IMR-90 (cell line): ENCODE measurements at regions not wholly inside any gene's neighbourhood (a gene's known extent, or its start where the extent isn't known, plus 50 kb on each side); places are given as distances from the start of the nearest gene placed in this dataset.
A peak's percentile ranks its signal among the peaks of the same experiment; 100 is the strongest.

ENCODE experiments used
- ATAC-seq: fragments of 200-7000 bp; cut with Tn5 transposase; 2 replicates; pipeline ENCODE4 v1.9.1; 2020; ENCODE audit warnings: low read depth, mild to moderate bottlenecking, moderate library complexity
- BruUV-seq: library from RNA; stranded (reverse); fragments of 400-500 nt; replicated peaks from 2 replicates; lab custom pipeline; 2021; lab: Mats Ljungman, UMichigan
- CTCF ChIA-PET: fragments of 300-600 bp; formaldehyde crosslinking; extraction: SDS; loops from one replicate; lab custom pipeline; 2021; ENCODE audit warnings: antibody characterized with exemption; lab: Yijun Ruan, JAX
- POLR2A ChIA-PET: fragments of 300-600 bp; sonication (Branson Sonifier 250); formaldehyde crosslinking; loops from one replicate; lab custom pipeline; 2022; ENCODE audit warnings: antibody characterized with exemption; ENCODE audit not compliant: unreplicated experiment; lab: Charles Lee
- DNase-seq: peaks from one replicate; pipeline ENCODE4 v3.0.0; 2013
- H2AFZ ChIP-seq: replicated peaks from 2 replicates; pipeline ENCODE3; 2013; ENCODE audit warnings: low read length, mild to moderate bottlenecking; ENCODE audit not compliant: poor library complexity
- H2AK5ac ChIP-seq: 2 replicates; pipeline ENCODE4 v1.6.1; 2013; ENCODE audit warnings: low read depth, low read length, inconsistent platforms
- H2AK9ac ChIP-seq: replicated peaks from 2 replicates; pipeline ENCODE3; 2013; ENCODE audit warnings: mild to moderate bottlenecking, low read depth, low read length, moderate library complexity; ENCODE audit not compliant: poor library complexity
- H2BK120ac ChIP-seq: 2 replicates; pipeline ENCODE4 v1.6.1; 2013; ENCODE audit warnings: low read depth, low read length, inconsistent platforms
- H2BK15ac ChIP-seq: 3 replicates; pipeline ENCODE4 v1.6.1; 2013; ENCODE audit warnings: low read depth, low read length, inconsistent platforms
- H2BK20ac ChIP-seq: 2 replicates; pipeline ENCODE4 v1.6.1; 2013; ENCODE audit warnings: low read depth, mild to moderate bottlenecking, inconsistent platforms, low read length, moderate library complexity
- H2BK5ac ChIP-seq: 2 replicates; pipeline ENCODE4 v1.6.1; 2013; ENCODE audit warnings: mild to moderate bottlenecking, low read depth, low read length, inconsistent platforms; ENCODE audit not compliant: poor library complexity, severe bottlenecking
- H3K14ac ChIP-seq: replicated peaks from 2 replicates; pipeline ENCODE4 v1.6.1; 2013; ENCODE audit warnings: low read depth, low read length, inconsistent platforms
- H3K18ac ChIP-seq: 2 replicates; pipeline ENCODE4 v1.6.1; 2013; ENCODE audit warnings: low read depth, low read length, control low read depth
- H3K23ac ChIP-seq: 2 replicates; pipeline ENCODE4 v1.6.1; 2013; ENCODE audit warnings: low read depth, low read length, inconsistent platforms
- H3K27ac ChIP-seq: 2 replicates; pipeline ENCODE4 v1.5.1; 2013; ENCODE audit warnings: mild to moderate bottlenecking, control low read depth, low read length; ENCODE audit not compliant: insufficient read depth
- H3K27me3 ChIP-seq: 2 replicates; pipeline ENCODE4 v1.6.1; 2013; ENCODE audit warnings: low read length; ENCODE audit not compliant: control insufficient read depth, insufficient read depth
- H3K36me3 ChIP-seq: 2 replicates; pipeline ENCODE4 v1.6.1; 2013; ENCODE audit warnings: low read length, mixed read lengths; ENCODE audit not compliant: control insufficient read depth, insufficient read depth
- H3K4ac ChIP-seq: 2 replicates; pipeline ENCODE4 v1.6.1; 2013; ENCODE audit warnings: low read depth, low read length, inconsistent platforms
- H3K4me1 ChIP-seq: 2 replicates; pipeline ENCODE4 v1.6.1; 2013; ENCODE audit warnings: low read length, mixed read lengths; ENCODE audit not compliant: control insufficient read depth, insufficient read depth
- H3K4me2 ChIP-seq: 2 replicates; pipeline ENCODE4 v1.6.1; 2013; ENCODE audit warnings: low read depth, mild to moderate bottlenecking, control low read depth, low read length, moderate library complexity
- H3K4me3 ChIP-seq: 2 replicates; pipeline ENCODE4 v1.5.1; 2013; ENCODE audit warnings: low read depth, mild to moderate bottlenecking, control low read depth, low read length, moderate library complexity; ENCODE audit not compliant: insufficient read depth
- H3K56ac ChIP-seq: 2 replicates; pipeline ENCODE4 v1.6.1; 2013; ENCODE audit warnings: low read length, inconsistent platforms; ENCODE audit not compliant: insufficient read depth; ENCODE audit errors: extremely low read depth
- H3K79me1 ChIP-seq, 2 experiments: 2 replicates each; pipeline ENCODE4 v1.6.1; 2013; ENCODE audit warnings: low read length in 2 of 2, inconsistent platforms in 1 of 2, low read depth in 1 of 2
- H3K9ac ChIP-seq: 2 replicates; pipeline ENCODE4 v1.6.1; 2013; ENCODE audit warnings: low read depth, low read length, control low read depth
- H3K9me1 ChIP-seq: 2 replicates; pipeline ENCODE4 v1.6.1; 2013; ENCODE audit warnings: low read length, inconsistent platforms; ENCODE audit not compliant: insufficient read depth
- H3K9me3 ChIP-seq: 2 replicates; pipeline ENCODE4 v1.6.1; 2013; ENCODE audit warnings: low read length; ENCODE audit not compliant: control insufficient read depth, insufficient read depth
- H4K20me1 ChIP-seq: 2 replicates; pipeline ENCODE4 v1.6.1; 2013; ENCODE audit warnings: low read length, inconsistent platforms; ENCODE audit not compliant: insufficient read depth
- H4K5ac ChIP-seq: 2 replicates; pipeline ENCODE4 v1.6.1; 2013; ENCODE audit warnings: mild to moderate bottlenecking, low read depth, low read length, control low read depth
- H4K8ac ChIP-seq, 2 experiments: 2 replicates each; pipeline ENCODE4 v1.6.1; 2013; ENCODE audit warnings: low read depth in 2 of 2, low read length in 2 of 2, control low read depth in 1 of 2, inconsistent platforms in 1 of 2
- H4K91ac ChIP-seq: 2 replicates; pipeline ENCODE4 v1.6.1; 2013; ENCODE audit warnings: low read depth, low read length, inconsistent platforms; ENCODE audit not compliant: insufficient read depth
- BHLHE40 ChIP-seq: fragments of 150-350 bp; IDR thresholded peaks from 2 replicates; pipeline ENCODE4 v1.6.1; 2016; ENCODE audit warnings: mild to moderate bottlenecking, low read depth, low read length
- CEBPB ChIP-seq: IDR thresholded peaks from 2 replicates; pipeline ENCODE4 v1.6.1; 2012; ENCODE audit warnings: low read depth, low read length, improper control_type of control experiment
- CHD1 ChIP-seq: IDR thresholded peaks from 2 replicates; pipeline ENCODE4 v1.6.1; 2012; ENCODE audit warnings: low read depth, low read length, improper control_type of control experiment
- FOS ChIP-seq: fragments of 150-350 bp; IDR thresholded peaks from 2 replicates; pipeline ENCODE4 v1.6.1; 2016; ENCODE audit warnings: low read depth, low read length
- MAFK ChIP-seq: IDR thresholded peaks from 2 replicates; pipeline ENCODE4 v1.6.1; 2012; ENCODE audit warnings: low read depth, low read length, improper control_type of control experiment
- MAZ ChIP-seq: IDR thresholded peaks from 2 replicates; pipeline ENCODE4 v1.6.1; 2012; ENCODE audit warnings: low read depth, mild to moderate bottlenecking, low read length, improper control_type of control experiment, moderate library complexity, borderline replicate concordance
- MXI1 ChIP-seq: IDR thresholded peaks from 2 replicates; pipeline ENCODE4 v1.6.1; 2012; ENCODE audit warnings: low read depth, mild to moderate bottlenecking, low read length, moderate library complexity, borderline replicate concordance
- NFE2L2 ChIP-seq: fragments of 150-350 bp; IDR thresholded peaks from 2 replicates; pipeline ENCODE4 v1.6.1; 2016; ENCODE audit warnings: low read depth, mild to moderate bottlenecking, low read length
- POLR2A ChIP-seq: IDR thresholded peaks from 2 replicates; pipeline ENCODE4 v1.6.1; 2012; ENCODE audit warnings: mild to moderate bottlenecking, low read depth, low read length
- RAD21 ChIP-seq: IDR thresholded peaks from 2 replicates; pipeline ENCODE4 v1.6.1; 2012; ENCODE audit warnings: low read length, improper control_type of control experiment
- RCOR1 ChIP-seq: IDR thresholded peaks from 2 replicates; pipeline ENCODE4 v1.6.1; 2012; ENCODE audit warnings: mild to moderate bottlenecking, low read length, improper control_type of control experiment; ENCODE audit not compliant: insufficient replicate concordance
- RFX5 ChIP-seq: IDR thresholded peaks from 2 replicates; pipeline ENCODE4 v1.8.0; 2012; ENCODE audit warnings: low read depth, mild to moderate bottlenecking, low read length, moderate library complexity
- SMC3 ChIP-seq: fragments of 150-350 bp; IDR thresholded peaks from 2 replicates; pipeline ENCODE4 v1.6.1; 2016; ENCODE audit warnings: low read depth, mild to moderate bottlenecking, antibody characterized with exemption, low read length, moderate library complexity
- WGBS, 2 experiments: methylation state at CpG; one replicate each; pipeline versions ENCODE4 v1.1.5 to v1.1.7; 2013; ENCODE audit warnings: missing lambda C conversion rate in 2 of 2; ENCODE audit not compliant: insufficient read length in 1 of 2; ENCODE audit errors: extremely low coverage in 2 of 2; 5-methylcytosine and 5-hydroxymethylcytosine counted together
- dilution Hi-C: fragments of 300-500 bp; cut with HindIII; formaldehyde crosslinking; loops from one replicate; pipeline ENCODE4 v1.14.3; 2018; ENCODE audit warnings: low sequenced_read_pairs; ENCODE audit not compliant: unreplicated experiment
- in situ Hi-C: fragments of 300-500 bp; cut with MboI; formaldehyde crosslinking; loops from 3 replicates; pipeline ENCODE4 v1.14.3; 2019; ENCODE audit warnings: low sequenced_read_pairs, inconsistent platforms, mixed read lengths
- intact Hi-C: fragments of 100-400 bp; cut with micrococcal nuclease; formaldehyde crosslinking; loops from 2 replicates; pipeline ENCODE4 v1.10.0; 2022
- TF ChIP-seq, protein P1 (sequence below): fragments of 150-350 bp; IDR thresholded peaks from 2 replicates; pipeline ENCODE4 v1.6.1; 2016; ENCODE audit warnings: low read depth, mild to moderate bottlenecking, low read length, moderate library complexity, borderline replicate concordance
- TF ChIP-seq, protein P2 (sequence below): fragments of 150-350 bp; IDR thresholded peaks from 2 replicates; pipeline ENCODE4 v1.6.1; 2017; ENCODE audit warnings: mild to moderate bottlenecking, antibody characterized with exemption, low read length, low read depth
- TF ChIP-seq, protein P3 (sequence below): conservative IDR thresholded peaks from 2 replicates; pipeline ENCODE4 v1.5.1; 2012; ENCODE audit warnings: mild to moderate bottlenecking, low read depth, low read length, improper control_type of control experiment

DNA sequence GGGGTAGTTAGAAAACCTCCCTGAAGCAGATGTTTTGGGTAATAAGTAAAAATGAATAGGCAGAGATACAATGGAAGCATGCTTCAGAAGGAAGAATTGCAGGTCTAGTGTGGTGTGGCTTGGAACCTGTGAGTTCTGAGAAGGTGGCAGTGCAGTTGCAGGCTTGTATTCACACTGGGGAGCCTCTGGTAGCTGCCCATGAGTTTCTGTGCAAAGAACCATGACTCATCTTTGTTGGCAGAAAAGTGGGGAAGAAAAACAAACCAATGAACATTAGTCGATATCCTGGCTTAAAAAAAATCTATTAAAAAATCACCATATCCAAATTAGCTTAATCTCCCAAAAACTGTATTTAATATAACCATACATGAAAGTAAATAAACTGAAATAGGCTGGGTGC, 232.6 kb downstream of the FAT3 start:
- no peak overlapping the region for H2BK20ac ChIP-seq
- no peak overlapping the region for H2AK5ac ChIP-seq
- POLR2A ChIA-PET = no interaction called here
- no peak overlapping the region for H3K4me3 ChIP-seq
- no peak overlapping the region for H3K4ac ChIP-seq
- no peaks in the 10 kb centered on the region for H3K36me3 ChIP-seq
- no peaks in the 10 kb centered on the region for H3K79me1 ChIP-seq
- no CpG with 5 or more reads among the region's 1 CpG for WGBS, 2 experiments
- in situ Hi-C loops = no loop called here
- dilution Hi-C loops = no loop called here
- no peak overlapping the region for H2BK5ac ChIP-seq
- H3K18ac ChIP-seq = no peak overlapping the region
- CTCF ChIA-PET = no interaction called here
- BruUV-seq = no TSS peak
- H3K27me3 ChIP-seq = no peaks in the 10 kb centered on the region
- intact Hi-C loops = loop anchor here (10.0 kb wide), 1 partner anchor 232 kb away; the partner anchor contains the start of gene FAT3
- H2AK9ac ChIP-seq = no peak overlapping the region
- no peaks in the 10 kb centered on the region for H3K4me1 ChIP-seq
- no peaks in the 10 kb centered on the region for H3K9me3 ChIP-seq
- H3K23ac ChIP-seq = no peak overlapping the region
- H4K20me1 ChIP-seq = no peaks in the 10 kb centered on the region
- ATAC-seq (no peak), DNase-seq (peak; percentile 31)
- H2AFZ ChIP-seq = no peak overlapping the region
- no peak overlapping the region for H2BK120ac ChIP-seq
- no peak overlapping the region for H3K14ac ChIP-seq
- H3K27ac ChIP-seq = no peak overlapping the region
- H2BK15ac ChIP-seq = no peak overlapping the region
- no peak overlapping the region for H4K8ac ChIP-seq
- no peak overlapping the region for H3K56ac ChIP-seq
- H4K5ac ChIP-seq = no peak overlapping the region
- TF ChIP-seq, protein P1, sequence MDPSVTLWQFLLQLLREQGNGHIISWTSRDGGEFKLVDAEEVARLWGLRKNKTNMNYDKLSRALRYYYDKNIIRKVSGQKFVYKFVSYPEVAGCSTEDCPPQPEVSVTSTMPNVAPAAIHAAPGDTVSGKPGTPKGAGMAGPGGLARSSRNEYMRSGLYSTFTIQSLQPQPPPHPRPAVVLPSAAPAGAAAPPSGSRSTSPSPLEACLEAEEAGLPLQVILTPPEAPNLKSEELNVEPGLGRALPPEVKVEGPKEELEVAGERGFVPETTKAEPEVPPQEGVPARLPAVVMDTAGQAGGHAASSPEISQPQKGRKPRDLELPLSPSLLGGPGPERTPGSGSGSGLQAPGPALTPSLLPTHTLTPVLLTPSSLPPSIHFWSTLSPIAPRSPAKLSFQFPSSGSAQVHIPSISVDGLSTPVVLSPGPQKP = no peak
- TF ChIP-seq MXI1 (no peak), FOS (no peak), RFX5 (no peak), RCOR1 (no peak), MAFK (no peak), NFE2L2 (no peak), BHLHE40 (no peak), RAD21 (no peak), CHD1 (no peak), POLR2A (no peak), MAZ (no peak), CEBPB (no peak), SMC3 (no peak)
- TF ChIP-seq, protein P2, sequence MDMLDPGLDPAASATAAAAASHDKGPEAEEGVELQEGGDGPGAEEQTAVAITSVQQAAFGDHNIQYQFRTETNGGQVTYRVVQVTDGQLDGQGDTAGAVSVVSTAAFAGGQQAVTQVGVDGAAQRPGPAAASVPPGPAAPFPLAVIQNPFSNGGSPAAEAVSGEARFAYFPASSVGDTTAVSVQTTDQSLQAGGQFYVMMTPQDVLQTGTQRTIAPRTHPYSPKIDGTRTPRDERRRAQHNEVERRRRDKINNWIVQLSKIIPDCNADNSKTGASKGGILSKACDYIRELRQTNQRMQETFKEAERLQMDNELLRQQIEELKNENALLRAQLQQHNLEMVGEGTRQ = no peak
- TF ChIP-seq, protein P3, sequence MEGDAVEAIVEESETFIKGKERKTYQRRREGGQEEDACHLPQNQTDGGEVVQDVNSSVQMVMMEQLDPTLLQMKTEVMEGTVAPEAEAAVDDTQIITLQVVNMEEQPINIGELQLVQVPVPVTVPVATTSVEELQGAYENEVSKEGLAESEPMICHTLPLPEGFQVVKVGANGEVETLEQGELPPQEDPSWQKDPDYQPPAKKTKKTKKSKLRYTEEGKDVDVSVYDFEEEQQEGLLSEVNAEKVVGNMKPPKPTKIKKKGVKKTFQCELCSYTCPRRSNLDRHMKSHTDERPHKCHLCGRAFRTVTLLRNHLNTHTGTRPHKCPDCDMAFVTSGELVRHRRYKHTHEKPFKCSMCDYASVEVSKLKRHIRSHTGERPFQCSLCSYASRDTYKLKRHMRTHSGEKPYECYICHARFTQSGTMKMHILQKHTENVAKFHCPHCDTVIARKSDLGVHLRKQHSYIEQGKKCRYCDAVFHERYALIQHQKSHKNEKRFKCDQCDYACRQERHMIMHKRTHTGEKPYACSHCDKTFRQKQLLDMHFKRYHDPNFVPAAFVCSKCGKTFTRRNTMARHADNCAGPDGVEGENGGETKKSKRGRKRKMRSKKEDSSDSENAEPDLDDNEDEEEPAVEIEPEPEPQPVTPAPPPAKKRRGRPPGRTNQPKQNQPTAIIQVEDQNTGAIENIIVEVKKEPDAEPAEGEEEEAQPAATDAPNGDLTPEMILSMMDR = no peak
- H4K91ac ChIP-seq = no peak overlapping the region
- no peak overlapping the region for H3K4me2 ChIP-seq
- no peaks in the 10 kb centered on the region for H3K9me1 ChIP-seq
- H3K9ac ChIP-seq = no peak overlapping the region
